GM18505 (cell line): ENCODE measurements at regions not wholly inside any gene's neighbourhood (a gene's known extent, or its start where the extent isn't known, plus 50 kb on each side); places are given as distances from the start of the nearest gene placed in this dataset.

Source experiments
- ATAC-seq: cut with Tn5 transposase; IDR thresholded peaks from one replicate; pipeline ENCODE4 v1.9.1; 2021; ENCODE audit not compliant: unreplicated experiment
- POLR2A ChIP-seq: IDR thresholded peaks from 4 replicates; pipeline ENCODE4 v1.6.1; 2011; ENCODE audit warnings: borderline replicate concordance; ENCODE audit not compliant: insufficient read depth, insufficient read length; ENCODE audit errors: extremely low read depth

DNA sequence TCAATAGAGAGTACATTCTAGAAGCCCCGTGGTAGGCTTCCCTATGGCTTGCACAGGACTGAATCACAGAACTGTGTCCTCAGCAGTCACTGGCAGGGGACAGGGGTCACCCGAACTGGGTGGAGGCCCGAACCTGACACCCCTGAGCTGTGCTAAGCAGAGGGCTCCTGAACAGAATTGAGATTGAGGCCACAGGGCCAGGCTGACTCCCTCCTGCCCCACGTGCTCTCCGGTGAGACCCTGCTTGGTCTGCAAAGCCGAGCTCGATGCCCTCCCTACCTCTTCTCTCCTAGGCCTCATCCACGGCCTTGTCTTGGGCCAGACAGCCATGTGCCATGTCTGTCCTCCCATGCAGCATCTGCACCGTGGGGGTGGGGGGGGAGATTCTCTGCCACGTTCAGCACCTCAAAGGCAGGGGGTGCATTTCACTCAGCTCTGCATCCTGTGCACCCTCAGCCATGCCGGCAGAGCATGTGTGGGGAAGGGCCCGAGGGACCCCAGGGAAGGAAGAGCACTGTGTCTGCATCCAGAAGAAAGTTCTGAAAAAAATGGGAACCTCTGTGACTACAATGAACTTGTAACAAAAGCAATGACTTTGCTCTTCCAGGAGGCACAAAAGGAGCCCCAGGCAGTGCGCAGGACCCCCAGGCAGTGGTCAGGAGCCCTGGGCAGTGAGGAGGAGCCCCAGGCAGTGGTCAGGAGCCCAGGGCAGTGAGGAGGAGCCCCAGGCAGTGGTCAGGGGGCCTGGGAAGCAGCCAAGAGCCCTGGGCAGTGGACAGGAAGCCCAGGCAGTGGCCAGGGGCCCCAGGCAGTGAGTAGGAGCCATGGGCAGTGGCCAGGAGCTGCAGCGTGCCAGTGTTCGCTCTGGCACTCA, 76.7 kb upstream of the SEPTIN5 start:
- no peak for ATAC-seq
- no peak for TF ChIP-seq POLR2A

GRCh38 chr22:19638282-19639015, 75.9 kb upstream of the SEPTIN5 start:
- no peak for TF ChIP-seq POLR2A
- ATAC-seq = no peak

- TF ChIP-seq POLR2A = no peak
- ATAC-seq = no peak
These were observed 74.6 kb upstream of the SEPTIN5 start for GRCh38 chr22:19639610-19640135.

DNA sequence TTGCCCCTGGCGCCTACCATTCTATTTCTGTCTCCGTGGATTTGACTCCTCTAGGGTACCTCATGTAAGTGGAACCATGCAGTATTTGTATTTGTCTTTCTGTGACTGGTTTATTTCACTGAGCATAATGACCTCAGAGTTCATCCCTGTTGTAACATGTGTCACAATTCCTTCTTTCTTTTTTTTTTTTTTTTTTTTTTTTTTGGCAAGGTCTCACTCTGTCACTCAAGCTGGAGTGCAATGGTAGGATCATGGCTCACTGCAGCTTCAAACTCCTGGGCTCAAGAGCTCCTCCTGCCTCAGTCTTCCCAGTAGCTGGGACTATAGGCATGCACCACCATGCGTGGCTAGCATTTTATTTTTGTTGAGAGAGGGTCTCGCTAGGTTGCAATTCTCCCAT, 74.0 kb upstream of the SEPTIN5 start:
- ATAC-seq = no peak
- TF ChIP-seq POLR2A = no peak

- no peak for TF ChIP-seq POLR2A
- no peak for ATAC-seq
These were observed 72.9 kb upstream of the SEPTIN5 start for GRCh38 chr22:19641254-19641982.

DNA sequence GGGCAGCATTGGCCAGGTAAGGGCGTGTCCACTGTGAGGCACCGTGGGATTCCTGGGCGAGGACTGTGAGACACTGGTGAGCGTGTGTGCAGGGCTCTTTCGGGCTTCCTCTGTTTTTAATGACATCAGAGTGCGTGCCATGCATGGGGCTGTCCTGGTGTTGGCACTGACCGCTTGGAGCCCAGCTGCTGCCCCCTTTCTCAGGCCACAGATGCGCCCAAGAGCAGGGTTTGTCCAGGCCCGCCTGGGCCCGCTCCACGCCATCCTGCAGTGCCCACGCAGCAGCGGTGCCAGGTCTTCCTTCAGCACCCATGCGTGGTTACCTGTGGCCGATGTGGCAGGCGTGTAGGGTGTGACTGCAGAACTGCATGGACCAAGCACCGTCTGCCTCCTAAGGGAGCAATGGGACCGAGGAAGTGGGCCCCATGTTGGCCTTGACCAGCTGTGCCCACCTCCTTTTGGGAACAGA, 72.3 kb upstream of the SEPTIN5 start:
- TF ChIP-seq POLR2A = no peak
- no peak for ATAC-seq

- ATAC-seq = no peak
These were observed 70.6 kb upstream of the SEPTIN5 start for GRCh38 chr22:19643448-19644313.

DNA sequence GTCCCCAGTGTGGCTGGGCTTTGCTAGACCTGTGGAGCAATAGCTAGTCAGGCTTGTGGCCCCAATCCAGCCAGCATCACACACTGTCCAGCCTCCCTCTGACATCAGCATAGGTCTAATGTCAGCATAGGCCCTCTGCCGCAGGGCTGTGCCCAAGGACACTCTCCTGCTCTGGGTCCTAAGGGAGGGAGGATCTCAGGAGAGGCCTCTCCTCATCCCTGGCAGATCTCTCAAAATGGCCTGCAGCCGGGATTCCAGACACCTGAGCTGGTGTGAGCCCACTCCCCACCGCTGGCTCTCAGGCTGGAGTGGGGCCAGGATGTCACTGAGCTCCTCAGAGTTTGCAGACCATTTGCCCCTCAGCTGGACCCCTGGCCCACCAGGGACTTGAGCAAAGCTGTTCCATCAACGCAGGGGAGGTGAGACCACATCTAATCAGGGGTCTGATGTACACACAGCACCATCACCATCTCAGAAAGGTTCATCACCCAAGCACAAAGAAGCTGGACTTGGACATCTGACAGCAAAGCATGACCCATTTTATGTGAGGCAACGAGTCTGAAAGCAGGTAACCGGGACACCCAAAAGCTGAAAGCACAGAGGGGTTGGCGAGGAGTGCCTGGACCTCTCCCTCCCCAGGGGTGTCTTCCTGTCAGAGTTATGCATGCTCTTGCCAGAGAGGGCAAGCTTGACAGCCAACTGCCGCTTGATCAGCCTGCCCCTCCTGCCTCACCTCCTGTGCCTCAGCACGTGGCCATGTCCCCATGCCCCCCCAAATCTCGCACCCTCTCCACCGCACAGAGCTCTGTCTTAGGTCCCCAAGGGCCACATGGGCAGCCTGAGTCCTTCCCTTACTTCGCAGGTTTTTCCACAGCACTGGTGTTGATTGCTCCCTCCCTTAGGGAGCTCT, 69.7 kb upstream of the SEPTIN5 start:
- TF ChIP-seq POLR2A = no peak
- no peak for ATAC-seq

More at GRCh38 chr22:19643448-19644313, 70.6 kb upstream of the SEPTIN5 start:
- TF ChIP-seq POLR2A = no peak

- no peak for TF ChIP-seq POLR2A
- ATAC-seq = no peak
These were observed 68.9 kb upstream of the SEPTIN5 start for GRCh38 chr22:19645391-19645790.

- no peak for ATAC-seq
These were observed 68.4 kb upstream of the SEPTIN5 start for GRCh38 chr22:19645905-19646304.

DNA sequence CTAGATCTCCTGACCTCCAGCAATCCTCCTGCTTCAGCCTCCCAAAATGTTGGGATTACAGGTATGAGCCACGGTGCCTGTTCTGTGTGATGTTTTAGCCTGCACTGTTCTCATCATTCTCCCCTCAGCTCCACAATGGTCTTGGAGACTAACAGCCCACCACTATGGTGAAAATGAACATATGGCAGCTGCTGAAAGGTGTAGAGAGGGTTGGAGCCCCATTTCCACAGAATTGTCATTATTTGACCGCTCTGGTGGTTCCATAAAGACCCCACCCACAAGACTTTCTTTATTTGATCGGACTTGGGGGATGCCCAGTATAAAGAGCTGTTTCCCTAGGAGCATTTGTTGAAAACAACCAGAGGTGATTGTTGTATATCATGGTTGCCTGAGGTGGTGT, 67.9 kb upstream of the SEPTIN5 start:
- no peak for ATAC-seq
- TF ChIP-seq POLR2A = no peak

More at GRCh38 chr22:19645905-19646304, 68.4 kb upstream of the SEPTIN5 start:
- no peak for TF ChIP-seq POLR2A
